ENCODE measurements at regions not wholly inside any gene's neighbourhood (a gene's known extent, or its start where the extent isn't known, plus 50 kb on each side); places are given as distances from the start of the nearest gene placed in this dataset.

DNA sequence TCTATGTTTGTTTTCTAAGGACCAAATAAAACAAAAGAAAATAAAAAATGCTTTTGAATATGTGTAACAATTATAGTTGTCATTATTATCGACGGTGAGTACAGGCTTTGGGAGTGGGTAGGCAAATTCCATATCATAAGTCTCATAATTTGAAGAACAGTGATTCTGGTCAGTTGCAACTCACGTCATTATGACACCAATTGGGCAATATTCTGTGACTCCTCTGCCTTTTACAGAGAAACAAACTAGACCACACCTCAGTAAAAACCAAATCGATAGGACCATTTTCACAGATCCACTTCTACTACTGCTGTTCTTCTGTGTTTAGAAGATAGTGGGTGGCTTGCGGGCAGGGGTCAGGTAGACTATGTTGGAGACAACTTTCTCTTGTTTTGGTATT is 250.1 kb downstream of the C4orf33 start:
- TF ChIP-seq, protein P1, sequence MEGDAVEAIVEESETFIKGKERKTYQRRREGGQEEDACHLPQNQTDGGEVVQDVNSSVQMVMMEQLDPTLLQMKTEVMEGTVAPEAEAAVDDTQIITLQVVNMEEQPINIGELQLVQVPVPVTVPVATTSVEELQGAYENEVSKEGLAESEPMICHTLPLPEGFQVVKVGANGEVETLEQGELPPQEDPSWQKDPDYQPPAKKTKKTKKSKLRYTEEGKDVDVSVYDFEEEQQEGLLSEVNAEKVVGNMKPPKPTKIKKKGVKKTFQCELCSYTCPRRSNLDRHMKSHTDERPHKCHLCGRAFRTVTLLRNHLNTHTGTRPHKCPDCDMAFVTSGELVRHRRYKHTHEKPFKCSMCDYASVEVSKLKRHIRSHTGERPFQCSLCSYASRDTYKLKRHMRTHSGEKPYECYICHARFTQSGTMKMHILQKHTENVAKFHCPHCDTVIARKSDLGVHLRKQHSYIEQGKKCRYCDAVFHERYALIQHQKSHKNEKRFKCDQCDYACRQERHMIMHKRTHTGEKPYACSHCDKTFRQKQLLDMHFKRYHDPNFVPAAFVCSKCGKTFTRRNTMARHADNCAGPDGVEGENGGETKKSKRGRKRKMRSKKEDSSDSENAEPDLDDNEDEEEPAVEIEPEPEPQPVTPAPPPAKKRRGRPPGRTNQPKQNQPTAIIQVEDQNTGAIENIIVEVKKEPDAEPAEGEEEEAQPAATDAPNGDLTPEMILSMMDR (IDR thresholded peaks at IDR 0.05): no peak
- no peak for TF ChIP-seq POLR2AphosphoS5 (IDR thresholded peaks at IDR 0.05)
